HEK293 (cell line): ENCODE measurements at regions not wholly inside any gene's neighbourhood (a gene's known extent, or its start where the extent isn't known, plus 50 kb on each side); places are given as distances from the start of the nearest gene placed in this dataset.

ENCODE experiments used
- IKZF3 ChIP-seq: fragments of 450-650 bp; IDR thresholded peaks from 2 replicates; pipeline ENCODE4 v1.5.0; 2018; ENCODE audit warnings: missing biosample characterization, mild to moderate bottlenecking, missing genetic modification characterization, moderate library complexity
- ZIC2 ChIP-seq: fragments of 450-650 bp; formaldehyde crosslinking; IDR thresholded peaks from 2 replicates; pipeline ENCODE4 v1.5.1; 2016; ENCODE audit warnings: missing biosample characterization, missing genetic modification characterization
- ZNF138 ChIP-seq: fragments of 450-650 bp; formaldehyde crosslinking; IDR thresholded peaks from 2 replicates; pipeline ENCODE4 v1.5.1; 2016; ENCODE audit warnings: missing biosample characterization, missing genetic modification characterization, borderline replicate concordance
- ZNF169 ChIP-seq: fragments of 450-650 bp; formaldehyde crosslinking; IDR thresholded peaks from 2 replicates; pipeline ENCODE4 v1.5.1; 2016; ENCODE audit warnings: missing biosample characterization, missing genetic modification characterization
- ZNF292 ChIP-seq: fragments of 450-650 bp; formaldehyde crosslinking; IDR thresholded peaks from 2 replicates; pipeline ENCODE4 v1.5.1; 2016; ENCODE audit warnings: low read depth, missing biosample characterization, missing genetic modification characterization, borderline replicate concordance
- ZNF311 ChIP-seq: fragments of 450-650 bp; formaldehyde crosslinking; IDR thresholded peaks from 2 replicates; pipeline ENCODE4 v1.5.1; 2017; ENCODE audit warnings: missing biosample characterization, missing genetic modification characterization, borderline replicate concordance
- ZNF366 ChIP-seq: fragments of 450-650 bp; formaldehyde crosslinking; conservative IDR thresholded peaks from 2 replicates; pipeline ENCODE4 v1.5.1; 2016; ENCODE audit warnings: missing biosample characterization, missing genetic modification characterization
- ZNF660 ChIP-seq: fragments of 450-650 bp; IDR thresholded peaks from 2 replicates; pipeline ENCODE4 v1.5.1; 2018; ENCODE audit warnings: missing biosample characterization, mild to moderate bottlenecking, missing genetic modification characterization
- TF ChIP-seq, protein P1 (sequence below): fragments of 450-650 bp; IDR thresholded peaks from 2 replicates; pipeline ENCODE4 v1.5.1; 2018; ENCODE audit warnings: missing biosample characterization, mild to moderate bottlenecking, missing genetic modification characterization
- TF ChIP-seq, protein P2 (sequence below): fragments of 450-650 bp; formaldehyde crosslinking; IDR thresholded peaks from 2 replicates; pipeline ENCODE4 v1.5.1; 2016; ENCODE audit warnings: missing biosample characterization, missing genetic modification characterization

DNA sequence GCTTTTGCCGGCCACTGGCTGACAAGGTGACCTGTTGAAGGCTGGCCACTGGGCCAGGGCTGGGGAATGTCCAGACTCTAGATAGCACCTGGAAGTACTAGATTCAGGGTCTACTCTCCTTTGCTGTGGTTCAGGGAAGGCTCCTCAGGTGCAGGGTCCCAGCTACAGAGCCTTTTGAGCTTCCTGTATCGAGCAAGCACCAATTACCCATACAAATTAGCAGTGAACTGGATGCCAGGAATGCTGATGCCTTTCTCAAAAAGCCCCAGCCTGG lies 213.4 kb downstream of the CYP26B1 start:
- TF ChIP-seq ZIC2 (tag by site-specific recombination), result no peak
- TF ChIP-seq ZNF366 (tag by site-specific recombination), result no peak
- no peak for TF ChIP-seq ZNF311 (tag by site-specific recombination)
- TF ChIP-seq, protein P1, sequence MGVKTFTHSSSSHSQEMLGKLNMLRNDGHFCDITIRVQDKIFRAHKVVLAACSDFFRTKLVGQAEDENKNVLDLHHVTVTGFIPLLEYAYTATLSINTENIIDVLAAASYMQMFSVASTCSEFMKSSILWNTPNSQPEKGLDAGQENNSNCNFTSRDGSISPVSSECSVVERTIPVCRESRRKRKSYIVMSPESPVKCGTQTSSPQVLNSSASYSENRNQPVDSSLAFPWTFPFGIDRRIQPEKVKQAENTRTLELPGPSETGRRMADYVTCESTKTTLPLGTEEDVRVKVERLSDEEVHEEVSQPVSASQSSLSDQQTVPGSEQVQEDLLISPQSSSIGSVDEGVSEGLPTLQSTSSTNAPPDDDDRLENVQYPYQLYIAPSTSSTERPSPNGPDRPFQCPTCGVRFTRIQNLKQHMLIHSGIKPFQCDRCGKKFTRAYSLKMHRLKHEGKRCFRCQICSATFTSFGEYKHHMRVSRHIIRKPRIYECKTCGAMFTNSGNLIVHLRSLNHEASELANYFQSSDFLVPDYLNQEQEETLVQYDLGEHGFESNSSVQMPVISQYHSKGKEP, result no peak
- TF ChIP-seq ZNF292 (tag by site-specific recombination), result no peak
- TF ChIP-seq, protein P2, sequence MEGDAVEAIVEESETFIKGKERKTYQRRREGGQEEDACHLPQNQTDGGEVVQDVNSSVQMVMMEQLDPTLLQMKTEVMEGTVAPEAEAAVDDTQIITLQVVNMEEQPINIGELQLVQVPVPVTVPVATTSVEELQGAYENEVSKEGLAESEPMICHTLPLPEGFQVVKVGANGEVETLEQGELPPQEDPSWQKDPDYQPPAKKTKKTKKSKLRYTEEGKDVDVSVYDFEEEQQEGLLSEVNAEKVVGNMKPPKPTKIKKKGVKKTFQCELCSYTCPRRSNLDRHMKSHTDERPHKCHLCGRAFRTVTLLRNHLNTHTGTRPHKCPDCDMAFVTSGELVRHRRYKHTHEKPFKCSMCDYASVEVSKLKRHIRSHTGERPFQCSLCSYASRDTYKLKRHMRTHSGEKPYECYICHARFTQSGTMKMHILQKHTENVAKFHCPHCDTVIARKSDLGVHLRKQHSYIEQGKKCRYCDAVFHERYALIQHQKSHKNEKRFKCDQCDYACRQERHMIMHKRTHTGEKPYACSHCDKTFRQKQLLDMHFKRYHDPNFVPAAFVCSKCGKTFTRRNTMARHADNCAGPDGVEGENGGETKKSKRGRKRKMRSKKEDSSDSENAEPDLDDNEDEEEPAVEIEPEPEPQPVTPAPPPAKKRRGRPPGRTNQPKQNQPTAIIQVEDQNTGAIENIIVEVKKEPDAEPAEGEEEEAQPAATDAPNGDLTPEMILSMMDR, result no peak
- TF ChIP-seq ZNF169, result no peak
- TF ChIP-seq ZNF138, result no peak
- no peak for TF ChIP-seq IKZF3
- no peak for TF ChIP-seq ZNF660 (tag by site-specific recombination)
